ENCODE measurements at regions not wholly inside any gene's neighbourhood (a gene's known extent, or its start where the extent isn't known, plus 50 kb on each side); places are given as distances from the start of the nearest gene placed in this dataset.
"Not testable (repeated sequence)": the region's sequence is repeated elsewhere in the genome, so short reads cannot be mapped to it uniquely, and the experiment has no call there.

DNA sequence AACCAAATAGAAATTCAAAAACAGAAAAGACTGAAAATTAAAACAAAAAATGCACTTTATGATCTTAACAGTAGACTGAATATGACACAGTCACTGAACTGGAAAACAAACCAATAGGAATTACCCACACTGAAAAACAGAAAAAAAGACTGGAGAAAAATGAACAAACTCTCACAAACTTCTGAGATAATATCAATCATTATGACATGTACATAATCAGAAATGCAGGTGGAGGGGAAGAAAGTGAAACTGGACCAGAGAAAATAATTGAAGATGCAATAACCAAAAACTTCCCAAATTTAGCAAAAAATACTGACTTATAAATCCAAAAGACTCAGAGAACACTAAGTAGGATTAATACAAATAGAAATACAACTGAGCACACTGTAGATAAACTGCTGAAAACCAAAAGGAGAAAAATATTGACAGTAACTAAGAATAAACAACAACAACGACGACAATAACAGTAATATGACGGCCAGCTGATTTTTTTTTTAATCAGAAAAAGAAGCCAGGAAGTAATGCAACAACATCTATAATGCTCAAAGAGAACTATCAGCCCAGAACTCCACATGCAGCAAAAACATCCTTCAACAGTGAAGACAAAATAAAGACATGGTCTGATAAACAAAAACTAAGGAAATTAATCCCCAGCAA is 108.1 kb downstream of the ZFAND4 start:
- ATAC-seq (ENCODE audit: low FRiP score) (no peak), DNase-seq (no peak)
- no peaks in the 10 kb centered on the region for H3K36me3 ChIP-seq (ENCODE audit: control insufficient read depth in 1 of 2, insufficient read depth in 2 of 2, low read length in 1 of 2)
- H3K4me3 ChIP-seq (ENCODE audit: low read length in 2 of 2), result no peak overlapping the region
- no peaks in the 10 kb centered on the region for H3K4me1 ChIP-seq (ENCODE audit: control insufficient read depth in 1 of 2, insufficient read depth in 2 of 2, low read length in 2 of 2)
- H3K27me3 ChIP-seq (ENCODE audit: control insufficient read depth in 1 of 2, insufficient read depth in 2 of 2, low read length in 1 of 2), result no peaks in the 10 kb centered on the region
- WGBS, 2 donors, result 89 to 93% methylated on average over 3 of the region's 3 CpGs
- no peak overlapping the region for H3K27ac ChIP-seq (ENCODE audit: low read depth in 1 of 2, low read length in 2 of 2)
- intact Hi-C loops (cut with DNase I), result no loop called here
- no peaks in the 10 kb centered on the region for H3K9me3 ChIP-seq (ENCODE audit: control insufficient read depth, low read length)

DNA sequence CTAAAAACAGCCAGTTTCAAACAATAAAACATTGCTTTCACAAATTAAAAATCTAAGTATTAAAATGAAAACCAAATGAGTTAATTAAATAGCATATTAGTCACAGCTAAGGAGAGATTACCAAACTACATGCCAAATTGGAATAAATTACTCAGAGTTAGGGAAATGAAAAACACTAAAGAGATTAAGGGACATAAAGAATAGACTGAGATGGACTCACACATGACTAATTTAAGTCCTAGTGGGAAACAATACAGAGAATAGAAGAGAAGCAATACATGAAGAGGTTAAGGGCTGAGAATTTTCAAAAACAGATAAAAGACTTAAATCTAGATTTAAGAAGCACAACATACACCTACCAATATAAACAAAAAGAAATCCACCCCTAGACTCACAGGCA is 110.6 kb downstream of the ZFAND4 start:
- Histone ChIP-seq H3K27ac (ENCODE audit: low read depth in 1 of 2, low read length in 2 of 2) (no peak overlapping the region), H3K4me3 (ENCODE audit: low read length in 2 of 2) (no peak overlapping the region), H3K4me1 (ENCODE audit: control insufficient read depth in 1 of 2, insufficient read depth in 2 of 2, low read length in 2 of 2) (no peaks in the 10 kb centered on the region), H3K9me3 (ENCODE audit: control insufficient read depth, low read length) (no peaks in the 10 kb centered on the region), H3K27me3 (ENCODE audit: control insufficient read depth in 1 of 2, insufficient read depth in 2 of 2, low read length in 1 of 2) (no peaks in the 10 kb centered on the region), H3K36me3 (ENCODE audit: control insufficient read depth in 1 of 2, insufficient read depth in 2 of 2, low read length in 1 of 2) (no peaks in the 10 kb centered on the region)
- DNase-seq, result no peak
- no peak for ATAC-seq (ENCODE audit: low FRiP score)
- intact Hi-C loops (cut with DNase I), result no loop called here

DNA sequence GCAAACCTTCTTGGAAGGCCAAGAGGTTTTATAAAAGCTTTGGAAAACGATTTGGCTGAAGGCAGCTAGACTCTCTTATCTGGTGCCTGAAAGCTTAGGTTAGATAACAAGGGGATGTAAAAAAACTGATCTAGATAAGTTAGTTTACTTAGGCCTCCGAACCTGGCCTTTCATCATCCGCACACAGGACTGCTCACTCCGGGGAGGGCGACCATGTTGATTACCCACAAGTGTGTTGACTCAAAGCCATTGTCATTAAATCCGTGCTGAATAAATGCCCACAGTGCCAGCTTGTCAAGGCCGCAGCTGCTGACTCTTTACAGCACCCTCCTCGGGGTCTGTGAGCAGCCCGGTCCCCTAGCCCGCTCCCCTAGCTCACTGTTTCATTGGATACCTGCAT is 112.3 kb downstream of the ZFAND4 start:
- ATAC-seq (ENCODE audit: low FRiP score), result no peak
- no peaks in the 10 kb centered on the region for H3K27me3 ChIP-seq (ENCODE audit: control insufficient read depth in 1 of 2, insufficient read depth in 2 of 2, low read length in 1 of 2)
- no peak overlapping the region for H3K4me3 ChIP-seq (ENCODE audit: low read length in 2 of 2)

DNA sequence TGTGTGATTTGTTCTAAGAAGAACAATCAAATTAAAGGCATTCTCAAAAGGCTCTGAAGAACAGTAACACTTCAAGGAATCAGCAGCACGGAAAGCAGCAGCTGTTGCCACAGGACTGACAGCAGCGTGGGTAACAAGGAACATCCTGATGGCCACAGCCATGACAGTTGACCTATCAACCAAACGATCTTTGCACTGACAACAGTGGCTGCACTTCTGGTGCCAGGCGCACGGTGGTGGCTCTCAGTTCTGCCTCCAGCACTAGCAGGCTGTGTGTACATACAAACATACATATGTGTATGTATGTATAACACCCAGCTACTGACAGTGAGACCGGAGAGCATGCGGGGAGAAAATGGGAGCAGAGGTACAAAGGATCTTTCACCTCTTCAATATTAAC is 114.1 kb downstream of the ZFAND4 start:
- Histone ChIP-seq H3K4me3 (ENCODE audit: low read length in 2 of 2) (no peak overlapping the region), H3K4me1 (ENCODE audit: control insufficient read depth in 1 of 2, insufficient read depth in 2 of 2, low read length in 2 of 2) (no peaks in the 10 kb centered on the region), H3K27ac (ENCODE audit: low read depth in 1 of 2, low read length in 2 of 2) (no peak overlapping the region), H3K27me3 (ENCODE audit: control insufficient read depth in 1 of 2, insufficient read depth in 2 of 2, low read length in 1 of 2) (no peaks in the 10 kb centered on the region), H3K36me3 (ENCODE audit: control insufficient read depth in 1 of 2, insufficient read depth in 2 of 2, low read length in 1 of 2) (no peaks in the 10 kb centered on the region), H3K9me3 (ENCODE audit: control insufficient read depth, low read length) (no peaks in the 10 kb centered on the region)
- DNase-seq (no peak), ATAC-seq (ENCODE audit: low FRiP score) (no peak)
- 93 to 95% methylated on average over 7 of the region's 7 CpGs for WGBS, 2 donors
- intact Hi-C loops (cut with DNase I), result no loop called here

More for the DNA sequence above, 112.3 kb downstream of the ZFAND4 start:
- 33 to 41% methylated on average over 10 of the region's 10 CpGs for WGBS, 2 donors
- Histone ChIP-seq H3K27ac (ENCODE audit: low read depth in 1 of 2, low read length in 2 of 2) (no peak overlapping the region), H3K4me1 (ENCODE audit: control insufficient read depth in 1 of 2, insufficient read depth in 2 of 2, low read length in 2 of 2) (no peaks in the 10 kb centered on the region), H3K9me3 (ENCODE audit: control insufficient read depth, low read length) (no peaks in the 10 kb centered on the region), H3K36me3 (ENCODE audit: control insufficient read depth in 1 of 2, insufficient read depth in 2 of 2, low read length in 1 of 2) (no peaks in the 10 kb centered on the region)
- intact Hi-C loops (cut with DNase I), result no loop called here
- DNase-seq, result no peak

DNA sequence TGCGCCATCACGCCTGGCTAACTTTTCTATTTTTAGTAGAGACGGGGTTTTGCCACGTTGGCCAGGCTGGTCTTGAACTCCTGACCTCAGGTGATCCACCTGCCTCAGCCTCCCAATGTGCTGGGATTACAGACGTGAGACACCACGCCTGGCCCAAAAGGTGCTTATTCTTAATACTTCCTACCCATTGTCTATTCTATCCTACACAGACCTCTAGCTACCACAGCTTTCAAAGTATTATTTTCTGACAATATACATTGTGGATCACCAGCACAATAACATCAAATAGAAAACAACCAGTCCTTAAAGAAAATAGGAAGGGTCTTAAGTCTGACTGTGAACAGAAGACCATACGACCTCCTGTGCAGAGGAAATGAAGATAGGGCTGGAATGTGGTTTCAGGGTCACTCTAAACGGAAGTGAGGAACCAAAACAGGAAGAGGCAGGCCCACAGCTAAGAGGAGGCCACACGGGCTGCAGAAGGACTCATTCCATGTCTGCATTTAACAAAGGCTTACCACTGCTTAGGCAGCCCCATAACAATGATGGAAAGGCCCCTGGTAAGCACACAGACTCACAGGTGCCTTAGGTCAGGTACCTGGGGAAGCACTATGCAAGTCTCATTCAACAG is 115.2 kb downstream of the ZFAND4 start:
- Histone ChIP-seq H3K27ac (ENCODE audit: low read depth in 1 of 2, low read length in 2 of 2) (no peak overlapping the region), H3K9me3 (ENCODE audit: control insufficient read depth, low read length) (no peaks in the 10 kb centered on the region), H3K4me1 (ENCODE audit: control insufficient read depth in 1 of 2, insufficient read depth in 2 of 2, low read length in 2 of 2) (no peaks in the 10 kb centered on the region), H3K27me3 (ENCODE audit: control insufficient read depth in 1 of 2, insufficient read depth in 2 of 2, low read length in 1 of 2) (no peaks in the 10 kb centered on the region), H3K4me3 (ENCODE audit: low read length in 2 of 2) (no peak overlapping the region), H3K36me3 (ENCODE audit: control insufficient read depth in 1 of 2, insufficient read depth in 2 of 2, low read length in 1 of 2) (no peaks in the 10 kb centered on the region)
- 83 to 85% methylated on average over 9 of the region's 9 CpGs for WGBS, 2 donors
- intact Hi-C loops (cut with DNase I), result no loop called here
- DNase-seq (no peak), ATAC-seq (ENCODE audit: low FRiP score) (no peak)

DNA sequence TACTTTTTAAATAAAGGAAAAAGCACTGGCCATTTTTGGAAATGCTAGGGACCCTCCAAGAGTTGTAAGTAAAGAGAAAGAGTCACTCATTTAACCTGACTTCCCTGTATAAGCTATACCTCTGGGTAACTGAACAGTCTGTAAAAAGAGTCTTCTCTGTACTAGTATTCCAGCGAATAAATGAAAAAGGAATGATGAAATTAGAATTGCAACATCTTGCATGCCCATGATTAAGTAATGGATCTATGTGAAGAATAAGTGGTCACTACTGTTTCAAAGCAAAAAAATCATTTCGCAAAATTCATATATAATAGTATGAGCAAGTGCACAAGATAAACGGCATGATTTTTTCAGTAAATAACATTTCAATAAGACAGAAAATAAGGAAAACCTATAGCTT is 116.8 kb downstream of the ZFAND4 start:
- intact Hi-C loops (cut with DNase I), result no loop called here
- H3K36me3 ChIP-seq (ENCODE audit: control insufficient read depth in 1 of 2, insufficient read depth in 2 of 2, low read length in 1 of 2), result no peaks in the 10 kb centered on the region
- WGBS, 2 donors, result 94 to 95% methylated on average over 3 of the region's 3 CpGs
- H3K4me3 ChIP-seq (ENCODE audit: low read length in 2 of 2), result no peak overlapping the region
- H3K9me3 ChIP-seq (ENCODE audit: control insufficient read depth, low read length), result no peaks in the 10 kb centered on the region
- H3K4me1 ChIP-seq (ENCODE audit: control insufficient read depth in 1 of 2, insufficient read depth in 2 of 2, low read length in 2 of 2), result no peaks in the 10 kb centered on the region
- ATAC-seq (ENCODE audit: low FRiP score) (no peak), DNase-seq (no peak)
- H3K27me3 ChIP-seq (ENCODE audit: control insufficient read depth in 1 of 2, insufficient read depth in 2 of 2, low read length in 1 of 2), result no peaks in the 10 kb centered on the region
- no peak overlapping the region for H3K27ac ChIP-seq (ENCODE audit: low read depth in 1 of 2, low read length in 2 of 2)

DNA sequence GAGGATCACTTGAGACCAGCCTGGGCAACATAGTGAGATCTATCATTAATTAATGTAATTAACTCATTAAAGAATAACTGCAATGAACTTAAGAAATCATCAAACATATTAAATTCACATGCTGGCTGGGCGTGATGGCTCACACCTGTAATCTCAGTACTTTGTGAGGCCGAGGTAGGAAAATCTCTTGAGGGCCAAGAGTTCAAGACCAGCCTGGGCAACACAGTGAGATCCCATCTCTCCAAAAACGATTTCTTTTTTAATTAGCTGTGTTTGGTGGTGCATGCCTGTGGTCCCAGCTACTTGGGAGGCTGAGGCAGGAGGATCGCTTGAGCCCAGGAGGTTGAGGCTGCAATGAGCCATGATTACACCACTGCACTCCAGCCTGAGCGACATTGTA is 117.2 kb downstream of the ZFAND4 start:
- DNase-seq; H3K27ac ChIP-seq (ENCODE audit: low read depth in 1 of 2, low read length in 2 of 2); H3K4me1 ChIP-seq (ENCODE audit: control insufficient read depth in 1 of 2, insufficient read depth in 2 of 2, low read length in 2 of 2); H3K36me3 ChIP-seq (ENCODE audit: control insufficient read depth in 1 of 2, insufficient read depth in 2 of 2, low read length in 1 of 2); H3K27me3 ChIP-seq (ENCODE audit: control insufficient read depth in 1 of 2, insufficient read depth in 2 of 2, low read length in 1 of 2); ATAC-seq (ENCODE audit: low FRiP score); H3K9me3 ChIP-seq (ENCODE audit: control insufficient read depth, low read length); H3K4me3 ChIP-seq (ENCODE audit: low read length in 2 of 2); intact Hi-C loops (cut with DNase I): not testable (repeated sequence)
- WGBS, 2 donors, result 96 to 98% methylated on average over 5 of the region's 5 CpGs

DNA sequence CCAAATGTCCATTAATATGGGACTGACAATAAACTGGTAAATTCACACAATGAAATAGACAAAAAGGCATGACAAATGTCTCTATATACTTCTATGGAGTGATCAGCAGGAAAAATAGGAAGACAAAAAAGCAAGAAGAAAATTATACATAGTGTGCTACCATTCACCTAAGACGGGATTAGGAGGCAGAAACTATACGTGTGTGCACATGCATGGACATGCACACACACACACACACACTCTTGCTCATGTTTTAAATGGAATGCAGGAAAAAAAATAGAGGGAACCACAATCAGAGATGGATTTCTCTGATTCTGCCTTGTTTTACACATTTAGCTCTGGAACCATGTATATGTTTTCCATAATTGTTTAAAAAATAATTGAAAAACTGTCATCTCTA is 119.0 kb downstream of the ZFAND4 start:
- no peaks in the 10 kb centered on the region for H3K9me3 ChIP-seq (ENCODE audit: control insufficient read depth, low read length)
- no peaks in the 10 kb centered on the region for H3K4me1 ChIP-seq (ENCODE audit: control insufficient read depth in 1 of 2, insufficient read depth in 2 of 2, low read length in 2 of 2)
- no peak for ATAC-seq (ENCODE audit: low FRiP score)
- H3K27ac ChIP-seq (ENCODE audit: low read depth in 1 of 2, low read length in 2 of 2), result no peak overlapping the region
- H3K4me3 ChIP-seq (ENCODE audit: low read length in 2 of 2), result no peak overlapping the region
- H3K36me3 ChIP-seq (ENCODE audit: control insufficient read depth in 1 of 2, insufficient read depth in 2 of 2, low read length in 1 of 2), result peaks cover 0 to 4% of the 10 kb centered on the region in 2 donors
- DNase-seq, result no peak
- 95% methylated on average over 2 of the region's 2 CpGs for WGBS, 2 donors
- intact Hi-C loops (cut with DNase I), result no loop called here
- H3K27me3 ChIP-seq (ENCODE audit: control insufficient read depth in 1 of 2, insufficient read depth in 2 of 2, low read length in 1 of 2), result no peaks in the 10 kb centered on the region

DNA sequence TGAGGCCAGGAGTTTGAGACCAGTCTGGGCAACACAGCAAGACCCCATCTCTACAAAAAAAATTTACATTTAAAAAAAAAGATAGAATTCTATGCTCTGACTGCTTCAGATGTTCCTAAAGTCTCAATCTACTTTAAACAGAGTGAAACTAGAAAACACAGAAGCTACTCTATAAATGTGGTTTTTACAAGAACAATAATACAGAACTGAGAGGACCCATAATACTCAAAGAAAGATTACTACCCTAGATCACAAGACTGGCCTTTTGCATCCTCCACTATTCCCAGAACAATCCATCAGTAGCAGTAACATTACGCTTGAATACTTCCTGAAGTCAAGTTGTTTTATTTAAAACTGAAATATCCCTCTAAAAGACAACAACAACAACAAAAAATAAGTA is 119.4 kb downstream of the ZFAND4 start:
- intact Hi-C loops (cut with DNase I), result no loop called here
- no peak overlapping the region for H3K27ac ChIP-seq (ENCODE audit: low read depth in 1 of 2, low read length in 2 of 2)
- peaks cover 0 to 4% of the 10 kb centered on the region in 2 donors for H3K36me3 ChIP-seq (ENCODE audit: control insufficient read depth in 1 of 2, insufficient read depth in 2 of 2, low read length in 1 of 2)
- no peaks in the 10 kb centered on the region for H3K27me3 ChIP-seq (ENCODE audit: control insufficient read depth in 1 of 2, insufficient read depth in 2 of 2, low read length in 1 of 2)
- no peak for DNase-seq
- 93 to 95% methylated on average over 1 of the region's 1 CpG for WGBS, 2 donors
- H3K4me3 ChIP-seq (ENCODE audit: low read length in 2 of 2), result no peak overlapping the region
- H3K4me1 ChIP-seq (ENCODE audit: control insufficient read depth in 1 of 2, insufficient read depth in 2 of 2, low read length in 2 of 2), result no peaks in the 10 kb centered on the region
- ATAC-seq (ENCODE audit: low FRiP score), result no peak
- H3K9me3 ChIP-seq (ENCODE audit: control insufficient read depth, low read length), result no peaks in the 10 kb centered on the region
